DMS153 treated with DMSO at 0.1 percent for 48 hours (cell line): ENCODE measurements at regions not wholly inside any gene's neighbourhood (a gene's known extent, or its start where the extent isn't known, plus 50 kb on each side); places are given as distances from the start of the nearest gene placed in this dataset.
"Not testable (repeated sequence)": the region's sequence is repeated elsewhere in the genome, so short reads cannot be mapped to it uniquely, and the experiment has no call there.

ENCODE experiments used
- DNase-seq: peaks from one replicate; lab custom pipeline; 2025; ENCODE audit not compliant: unreplicated experiment; lab: John Stamatoyannopoulos, UW

DNA sequence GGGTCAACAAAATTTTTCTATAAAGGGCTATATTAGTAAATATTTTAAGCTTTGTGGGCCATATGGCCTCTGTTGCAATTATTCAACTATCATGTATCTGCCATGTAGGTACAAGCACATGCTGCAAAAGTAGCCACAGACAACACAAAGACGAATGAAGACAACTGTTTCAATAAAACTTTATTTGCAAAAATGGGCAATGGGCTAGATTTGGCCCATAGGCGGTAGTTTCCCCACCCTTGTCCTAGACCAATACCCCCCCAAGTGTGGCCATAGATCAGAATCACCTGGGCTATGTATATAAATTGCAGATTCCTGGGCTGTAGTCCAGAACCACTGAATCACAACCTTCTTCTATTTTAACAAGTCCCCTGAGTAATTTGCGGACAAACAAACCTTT is 331.0 kb upstream of the PSMD7 start:
- no peak for DNase-seq

GRCh38 chr16:73956587-73957494 is 339.8 kb upstream of the PSMD7 start:
- peak; percentile 72 for DNase-seq

DNA sequence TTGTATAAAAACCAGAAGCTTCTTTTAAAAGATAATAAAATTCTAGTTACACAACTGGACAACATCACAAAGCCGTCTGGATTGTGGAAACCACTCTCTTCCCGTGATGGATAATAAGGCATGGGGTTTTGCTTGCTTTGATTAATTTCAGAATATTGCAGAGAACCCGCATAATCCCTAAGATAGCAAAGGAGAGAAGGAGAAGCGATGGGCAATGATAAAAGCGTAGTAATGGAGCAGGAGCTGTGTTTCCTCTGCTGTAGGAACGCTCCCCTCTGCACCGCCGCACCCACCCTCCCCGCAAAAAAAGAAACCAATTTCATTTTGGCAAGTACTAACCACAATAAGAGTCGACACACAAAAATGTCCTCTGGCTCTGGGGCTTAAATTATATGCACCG is 340.9 kb upstream of the PSMD7 start:
- DNase-seq, result no peak

DNA sequence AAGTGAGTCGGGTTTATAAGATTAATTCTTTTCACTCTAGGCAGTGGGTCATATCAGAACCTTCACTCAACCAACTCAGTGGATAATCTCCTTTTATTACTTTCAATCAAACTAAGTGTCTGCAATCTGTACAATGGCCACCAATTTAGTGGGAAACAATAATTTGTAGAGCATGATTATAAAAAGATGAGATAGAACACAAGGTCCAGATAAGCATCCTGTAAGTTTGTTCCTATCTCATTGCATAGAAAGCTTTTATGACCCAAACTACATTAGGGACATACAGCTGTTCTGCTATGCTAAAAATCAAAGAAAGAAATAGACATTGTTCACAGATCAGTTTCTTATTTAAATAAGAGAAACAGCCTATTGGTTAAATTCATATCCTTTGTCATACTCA is 341.4 kb upstream of the PSMD7 start:
- DNase-seq, result no peak

DNA sequence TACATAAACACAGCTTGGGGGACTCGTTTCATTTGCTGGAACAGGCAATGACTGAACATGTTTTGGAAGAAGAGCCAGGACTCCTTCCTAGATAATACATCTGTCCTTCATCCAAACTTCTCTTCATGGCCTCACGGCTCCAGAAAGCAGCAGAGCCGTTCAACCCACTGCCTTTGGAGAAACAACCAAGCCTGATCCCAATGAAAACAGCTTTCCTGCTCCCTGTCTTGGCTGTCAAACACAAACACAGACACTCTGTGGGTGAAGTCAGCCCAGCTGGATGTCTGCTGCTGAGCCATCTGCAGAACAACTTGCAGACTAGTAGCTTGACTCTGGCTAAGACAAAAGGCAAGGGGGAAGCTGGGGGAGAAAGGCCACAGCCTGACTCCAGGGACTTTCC is 345.1 kb upstream of the PSMD7 start:
- DNase-seq, result no peak

DNA sequence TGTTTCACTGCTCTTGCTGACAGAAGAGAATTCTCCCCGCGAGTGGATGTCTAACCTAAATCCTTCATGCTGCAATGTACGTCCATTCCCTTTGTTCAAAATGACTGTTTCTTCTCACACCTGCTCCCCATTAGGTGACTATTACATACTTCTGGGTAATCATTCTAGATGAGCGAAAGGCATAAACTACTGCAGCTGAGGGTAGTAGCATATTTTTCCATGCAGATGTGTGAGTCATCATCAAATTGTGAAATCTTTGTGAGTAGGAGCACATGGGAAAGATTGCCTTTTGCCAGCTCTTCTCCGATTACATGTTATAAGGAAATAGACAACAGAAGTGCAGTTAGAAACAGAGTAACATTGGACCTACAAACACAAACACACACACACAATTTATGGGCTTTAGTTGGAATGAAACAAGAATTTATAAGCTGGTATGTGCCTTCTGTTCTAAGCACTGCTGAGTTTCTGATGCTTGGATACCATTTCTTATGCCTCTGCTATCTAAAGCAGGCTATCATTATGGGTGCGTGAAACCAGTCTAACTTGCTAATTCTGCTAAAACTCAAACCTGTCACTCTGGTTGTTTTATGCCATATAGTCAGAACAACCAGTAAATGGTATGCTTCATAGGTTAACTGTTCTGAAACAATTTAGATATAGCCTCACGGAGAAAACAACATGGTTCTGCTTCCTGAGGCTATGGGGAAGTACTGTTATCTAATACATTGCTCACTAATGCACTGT is 346.9 kb upstream of the PSMD7 start:
- DNase-seq, result no peak

DNA sequence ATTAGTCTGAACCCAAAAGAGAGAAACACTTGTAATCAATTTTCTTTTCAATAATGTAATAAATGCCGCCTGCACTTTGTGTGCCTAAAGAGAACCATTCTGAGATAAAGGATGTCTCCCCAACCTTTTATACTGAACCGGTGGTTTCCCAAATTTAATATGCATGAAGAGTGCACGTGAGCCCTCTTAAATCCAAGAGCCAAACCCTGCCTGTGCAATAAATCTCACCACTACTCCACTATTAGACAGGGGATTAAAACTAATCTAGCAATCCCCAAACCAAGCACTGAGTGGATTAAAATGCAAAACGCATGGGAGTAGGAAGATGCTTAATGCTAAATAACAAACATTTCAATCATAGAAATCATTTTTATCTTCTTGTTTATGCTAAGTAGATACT is 351.0 kb upstream of the PSMD7 start:
- DNase-seq, result no peak

GRCh38 chr16:73943184-73943583 is 353.4 kb upstream of the PSMD7 start:
- not testable (repeated sequence) for DNase-seq

DNA sequence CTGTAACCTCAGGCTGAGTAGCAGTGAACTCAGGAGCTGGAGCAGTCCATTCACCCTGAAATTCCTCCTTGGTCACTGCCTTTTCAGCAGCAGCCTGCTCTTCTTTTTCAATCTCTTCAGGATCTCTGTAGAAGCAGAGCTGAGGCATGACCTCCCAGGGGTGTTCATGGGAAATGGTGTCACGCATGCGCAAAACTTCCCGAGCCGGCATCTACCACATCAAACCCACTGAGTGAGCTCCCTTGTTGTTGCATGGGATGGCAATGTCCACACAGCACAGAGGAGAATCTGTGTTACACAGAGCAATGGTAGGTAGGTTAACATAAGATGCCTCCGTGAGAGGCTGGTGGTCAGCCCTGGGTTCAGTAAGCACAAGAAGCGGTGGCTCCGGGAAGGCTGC is 355.8 kb upstream of the PSMD7 start:
- DNase-seq, result not testable (repeated sequence)

- no peak for DNase-seq
Measured at GRCh38 chr16:73923951-73924350, 372.7 kb upstream of the PSMD7 start.

GRCh38 chr16:73921295-73921694 is 375.3 kb upstream of the PSMD7 start:
- DNase-seq, result no peak

- no peak for DNase-seq
Measured at GRCh38 chr16:73916829-73917594, 379.6 kb upstream of the PSMD7 start.

DNA sequence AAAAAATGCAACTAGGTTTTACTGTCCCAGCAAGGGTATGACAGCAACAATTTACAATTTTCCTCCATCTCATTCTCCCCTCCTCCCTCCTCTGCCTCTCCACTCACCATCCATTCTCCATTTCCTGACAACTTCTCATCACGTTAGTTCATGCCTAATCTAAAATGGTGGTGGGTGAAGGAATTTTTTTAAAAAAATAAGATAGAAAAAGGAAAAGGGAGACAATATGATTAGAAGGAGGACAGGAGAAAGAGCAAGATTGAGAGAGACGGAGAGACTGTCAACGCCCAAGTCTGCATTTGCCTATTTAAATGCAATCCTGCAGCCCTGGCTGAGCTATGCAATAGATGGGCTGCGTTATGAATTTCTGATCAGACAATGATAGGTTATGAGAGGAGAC is 380.7 kb upstream of the PSMD7 start:
- DNase-seq, result no peak

DNA sequence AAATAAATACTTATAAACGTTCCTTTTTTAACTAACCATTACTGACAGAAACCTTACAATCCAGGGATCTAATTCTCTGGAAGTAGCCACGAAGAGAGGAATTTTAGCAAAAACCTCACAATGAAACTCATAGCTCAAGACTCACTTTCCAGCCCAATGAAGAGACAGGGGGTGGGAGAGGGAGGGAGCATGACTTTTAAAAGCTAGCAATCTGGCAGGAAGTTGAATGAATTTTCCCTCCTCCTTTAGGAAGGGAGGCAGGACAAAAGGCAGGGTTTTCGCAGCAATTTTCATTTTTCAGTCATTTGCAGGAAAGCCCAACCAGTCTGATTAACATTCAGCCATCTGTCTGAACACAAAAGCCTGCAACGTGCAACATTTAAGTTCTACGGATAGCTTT is 381.5 kb upstream of the PSMD7 start:
- DNase-seq, result no peak

GRCh38 chr16:73912850-73913249 is 383.8 kb upstream of the PSMD7 start:
- DNase-seq, result no peak

DNA sequence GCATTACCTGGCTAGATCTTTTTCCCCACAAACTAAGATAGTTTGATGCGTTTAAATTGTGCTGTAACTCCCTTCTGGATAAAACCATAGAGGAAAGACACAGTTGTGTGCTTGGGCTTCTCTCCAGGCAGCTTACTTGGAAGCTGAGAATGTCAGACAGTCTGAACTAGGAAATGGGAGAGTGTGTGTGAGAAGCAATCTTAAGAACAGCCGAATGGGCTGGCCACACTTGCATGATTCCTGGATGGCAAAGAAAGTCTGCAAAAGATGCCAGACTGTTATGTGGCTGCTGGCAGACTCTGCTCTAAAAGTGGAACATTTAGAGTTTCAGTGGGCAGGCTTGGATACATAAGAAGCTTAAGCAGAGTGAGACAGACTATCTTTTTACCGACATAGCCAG is 384.3 kb upstream of the PSMD7 start:
- DNase-seq, result no peak

DNA sequence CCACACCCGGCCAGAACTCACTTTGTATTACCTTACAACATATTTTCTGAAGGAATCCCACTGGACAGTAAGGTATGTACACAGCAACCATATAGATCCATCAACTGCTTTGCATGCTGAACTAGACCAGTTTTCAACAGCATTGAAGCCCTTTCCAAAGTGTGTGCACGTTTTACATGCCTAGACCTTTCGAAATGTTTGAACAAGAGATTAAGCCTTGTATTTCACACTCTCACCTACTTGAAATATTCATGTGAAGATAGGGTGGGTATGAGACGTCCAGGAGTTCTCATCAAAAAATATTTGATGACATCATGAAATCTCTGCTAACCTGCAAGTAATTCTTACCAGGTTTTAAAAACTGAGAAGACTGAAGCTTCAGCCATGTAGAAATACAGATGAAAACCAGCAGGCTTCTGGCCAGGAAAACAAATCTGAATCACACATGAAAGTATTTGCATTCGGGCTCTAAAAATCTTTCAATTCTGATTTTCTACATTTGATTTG is 387.0 kb upstream of the PSMD7 start:
- no peak for DNase-seq

GRCh38 chr16:73891129-73891542 is 405.5 kb upstream of the PSMD7 start:
- DNase-seq, result no peak

GRCh38 chr16:73890186-73891128 is 406.2 kb upstream of the PSMD7 start:
- DNase-seq, result no peak

DNA sequence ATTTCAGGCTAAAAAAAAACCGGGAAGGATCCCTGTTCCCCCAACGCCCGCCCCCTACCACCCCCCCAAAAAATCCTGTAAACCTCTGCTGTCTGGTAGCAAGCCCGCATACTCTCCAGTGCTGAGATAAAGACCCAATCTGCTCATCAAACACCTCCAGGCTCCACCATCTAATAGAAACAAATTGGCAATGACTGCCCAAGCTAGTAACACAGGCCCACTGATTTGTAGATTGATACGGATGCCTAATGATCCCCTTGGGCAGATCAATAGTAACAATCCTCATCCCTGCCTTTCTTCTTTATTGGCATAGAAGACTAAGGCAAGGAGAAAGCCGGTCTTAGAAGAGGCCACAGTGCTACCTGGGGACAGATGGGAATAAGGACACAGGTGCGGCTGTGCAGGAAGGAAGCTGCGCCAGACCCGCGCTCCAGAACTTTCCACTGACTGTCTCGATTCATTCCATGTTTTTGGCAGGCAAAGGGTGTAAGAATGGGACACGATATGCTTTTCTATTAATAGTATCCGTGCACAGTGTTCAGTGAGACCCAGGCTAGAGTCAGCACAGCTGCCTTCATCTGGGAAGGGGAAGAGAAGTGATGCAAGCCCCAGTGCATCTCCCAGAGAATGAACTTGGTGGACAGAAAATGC is 407.6 kb upstream of the PSMD7 start:
- DNase-seq, result no peak
